ENCODE measurements at regions not wholly inside any gene's neighbourhood (a gene's known extent, or its start where the extent isn't known, plus 50 kb on each side); places are given as distances from the start of the nearest gene placed in this dataset.

- TF ChIP-seq TAF1 (conservative IDR thresholded peaks at IDR 0.05) = no peak
- no peak for TF ChIP-seq EGR1 (IDR thresholded peaks at IDR 0.05; ENCODE audit: low read depth in 2 of 2)
- TF ChIP-seq HNF4A (conservative IDR thresholded peaks at IDR 0.05) = no peak
- no peak for TF ChIP-seq SP1 (IDR thresholded peaks at IDR 0.05)
- TF ChIP-seq CTCF (IDR thresholded peaks at IDR 0.05; ENCODE audit: low read depth, low read length, missing input control) = no peak
- no peak for TF ChIP-seq JUND (IDR thresholded peaks at IDR 0.05)
- TF ChIP-seq NR2F2 (IDR thresholded peaks at IDR 0.05) = peak; percentile 22
- TF ChIP-seq GABPA (IDR thresholded peaks at IDR 0.05 in 1 of 2, conservative IDR thresholded peaks at IDR 0.05 in 1 of 2) = no peak
Observed at GRCh38 chr5:58354827-58355226, 105.1 kb downstream of the PLK2 start.

Data from liver (tissue), 3 donors.